ENCODE measurements at regions not wholly inside any gene's neighbourhood (a gene's known extent, or its start where the extent isn't known, plus 50 kb on each side); places are given as distances from the start of the nearest gene placed in this dataset.

- TF ChIP-seq CTCF (IDR thresholded peaks at IDR 0.05) (no peak), EZH2 (IDR thresholded peaks at IDR 0.05; ENCODE audit: borderline replicate concordance, insufficient read depth, low read depth, low read length, poor library complexity, severe bottlenecking) (no peak)
These were observed 113.6 kb downstream of the CD24 start for GRCh38 chr6:106860940-106861339.
